Endothelial cell of hepatic sinusoid (primary cell): ENCODE measurements at regions not wholly inside any gene's neighbourhood (a gene's known extent, or its start where the extent isn't known, plus 50 kb on each side); places are given as distances from the start of the nearest gene placed in this dataset.

Experiments
- in situ Hi-C: cut with HindIII; loops from 2 replicates; pipeline ENCODE4 v1.10.0; 2017; ENCODE audit warnings: low sequenced_read_pairs

DNA sequence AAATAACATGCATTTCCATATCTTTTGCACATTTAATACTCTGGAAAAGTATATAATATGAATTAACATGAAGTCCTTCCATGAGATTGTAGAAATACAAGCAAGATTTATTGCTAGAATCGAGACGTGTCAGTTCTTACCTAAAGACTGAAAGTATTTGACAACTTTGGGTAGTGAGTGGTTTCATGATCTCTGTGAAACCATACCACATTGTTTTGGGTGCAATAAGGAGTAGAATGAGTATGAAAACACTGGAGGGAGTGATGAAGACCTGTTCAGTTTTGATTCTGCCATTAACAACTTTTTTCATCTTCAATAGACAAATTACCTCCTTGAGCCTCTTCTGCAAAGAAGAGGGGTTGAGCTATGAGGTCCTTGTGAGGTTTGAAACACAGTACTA, 133.7 kb downstream of the NUDT12 start:
- in situ Hi-C loops: no loop called here

GRCh38 chr5:103428411-103428871, 134.1 kb downstream of the NUDT12 start:
- in situ Hi-C loops: no loop called here

GRCh38 chr5:103427326-103427725, 135.3 kb downstream of the NUDT12 start:
- in situ Hi-C loops: no loop called here

GRCh38 chr5:103425686-103426454, 136.7 kb downstream of the NUDT12 start:
- in situ Hi-C loops: no loop called here

DNA sequence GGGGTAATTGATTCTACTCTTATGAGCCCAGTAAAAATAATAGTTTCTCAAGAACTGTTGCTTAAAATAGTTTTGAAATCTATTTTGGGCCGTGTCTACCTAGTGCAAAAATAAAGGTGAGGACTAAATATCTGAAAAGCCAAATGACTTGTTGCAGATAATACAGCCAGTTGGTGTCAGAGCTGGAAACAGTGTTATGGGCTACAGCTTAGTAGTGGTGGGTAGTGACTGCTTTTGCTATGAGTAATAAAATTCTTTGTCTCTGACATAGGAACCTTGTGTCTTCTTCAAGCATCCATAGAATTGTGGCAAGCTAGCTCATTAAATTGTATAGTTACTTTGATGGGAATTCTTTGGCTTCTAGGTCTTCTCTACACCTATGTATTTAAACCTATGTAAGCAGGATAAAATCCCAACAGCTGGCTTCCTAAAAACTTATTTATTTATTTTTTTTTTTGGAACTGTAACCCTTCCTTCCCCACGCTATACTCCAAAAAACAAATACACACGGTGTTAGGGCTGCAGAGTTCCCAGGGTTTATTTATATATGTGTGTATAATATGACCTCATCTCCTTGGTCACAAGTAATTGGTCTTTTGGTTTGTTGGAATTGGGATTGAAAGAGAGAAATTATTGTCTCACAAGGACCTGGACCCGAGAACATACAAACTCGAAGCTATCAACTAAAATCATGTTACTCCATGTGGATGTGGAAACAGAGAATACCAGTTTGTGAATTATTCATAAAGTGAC, 138.0 kb downstream of the NUDT12 start:
- in situ Hi-C loops: no loop called here

- in situ Hi-C loops: no loop called here
Measured at GRCh38 chr5:103424026-103424425, 138.6 kb downstream of the NUDT12 start.

GRCh38 chr5:103422756-103423155, 139.8 kb downstream of the NUDT12 start:
- in situ Hi-C loops: no loop called here

- in situ Hi-C loops: no loop called here
Measured at GRCh38 chr5:103414604-103415003, 148.0 kb downstream of the NUDT12 start.

DNA sequence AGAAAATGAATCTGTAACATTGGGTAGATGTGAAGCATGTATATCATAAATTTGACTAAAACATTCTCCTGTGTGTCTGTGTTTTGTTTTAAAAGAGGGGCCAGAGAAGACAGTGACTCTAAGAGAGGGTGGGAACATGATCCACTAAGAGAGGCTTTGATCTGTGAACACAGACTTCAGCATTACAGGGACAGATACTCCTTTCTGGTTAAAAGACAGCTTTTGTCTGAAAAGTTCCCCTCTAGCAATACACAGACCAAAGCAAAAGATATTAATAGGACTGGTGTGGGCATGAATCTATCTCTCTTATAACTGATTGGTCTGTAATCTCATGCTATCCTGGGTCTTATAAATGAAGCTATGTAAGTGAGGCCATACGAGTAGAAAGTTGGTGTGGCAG, 150.9 kb downstream of the NUDT12 start:
- in situ Hi-C loops: no loop called here

DNA sequence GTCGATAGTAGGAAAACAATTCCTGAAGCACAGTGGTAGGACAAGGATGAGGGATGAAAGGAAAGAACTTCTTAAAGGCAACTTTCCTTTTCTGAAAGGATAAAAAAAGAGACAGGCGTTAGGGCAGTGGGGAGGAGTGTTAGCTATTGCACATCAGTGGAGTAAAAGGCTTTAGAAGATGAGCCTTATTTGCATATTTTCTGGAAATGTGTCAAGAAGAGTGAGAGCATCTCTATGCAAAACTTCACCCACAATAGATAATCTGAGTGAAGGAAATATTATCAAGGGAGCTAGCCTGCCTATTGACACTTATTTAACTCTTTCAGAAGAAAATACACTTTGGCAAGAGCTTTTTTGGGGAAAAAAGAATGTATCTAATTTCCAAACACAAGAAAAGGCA, 151.6 kb downstream of the MACIR start:
- in situ Hi-C loops: no loop called here

- in situ Hi-C loops: no loop called here
Measured at GRCh38 chr5:103409013-103409670, 150.6 kb downstream of the MACIR start.

- in situ Hi-C loops: no loop called here
Measured at GRCh38 chr5:103408408-103408807, 149.8 kb downstream of the MACIR start.

DNA sequence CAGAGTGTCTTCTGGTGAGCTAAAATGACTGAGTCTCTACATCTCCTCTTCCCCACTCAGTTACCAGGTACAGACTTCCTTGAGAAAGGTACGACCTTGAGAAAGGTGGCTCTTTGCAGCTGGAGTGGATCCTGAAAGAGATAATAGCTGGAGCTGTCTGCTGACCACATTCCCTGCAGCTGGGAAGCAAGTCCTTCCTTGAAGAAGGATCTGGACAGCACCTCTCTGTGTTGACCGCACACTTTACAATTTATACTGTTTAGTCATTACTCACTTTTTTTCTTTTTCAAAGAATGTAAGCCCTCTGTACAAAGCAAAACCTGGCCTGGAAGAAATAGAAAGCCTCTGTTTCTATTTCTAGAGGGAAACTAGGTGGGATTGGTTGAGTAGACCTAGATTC, 148.8 kb downstream of the MACIR start:
- in situ Hi-C loops: no loop called here

- in situ Hi-C loops: no loop called here
Measured at GRCh38 chr5:103404483-103404882, 145.9 kb downstream of the MACIR start.

DNA sequence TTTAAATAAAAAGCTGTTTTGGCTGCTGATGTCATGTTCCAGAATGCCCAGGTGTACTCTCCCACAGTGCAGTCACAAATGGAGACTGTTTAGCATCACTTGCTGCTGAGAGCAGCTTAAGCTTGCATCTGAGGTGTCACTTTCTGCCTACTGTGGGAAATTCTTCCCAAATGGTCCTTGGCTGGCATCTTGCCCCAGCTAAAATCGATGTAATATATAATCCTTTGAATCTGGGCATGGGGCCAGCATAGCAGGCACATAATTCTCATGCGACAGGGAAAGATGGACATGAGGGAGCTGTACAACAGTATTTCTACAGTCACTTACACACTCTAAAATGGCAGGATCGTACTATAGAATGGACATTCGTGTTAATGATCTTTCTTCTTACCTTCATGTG, 144.3 kb downstream of the MACIR start:
- in situ Hi-C loops: no loop called here

DNA sequence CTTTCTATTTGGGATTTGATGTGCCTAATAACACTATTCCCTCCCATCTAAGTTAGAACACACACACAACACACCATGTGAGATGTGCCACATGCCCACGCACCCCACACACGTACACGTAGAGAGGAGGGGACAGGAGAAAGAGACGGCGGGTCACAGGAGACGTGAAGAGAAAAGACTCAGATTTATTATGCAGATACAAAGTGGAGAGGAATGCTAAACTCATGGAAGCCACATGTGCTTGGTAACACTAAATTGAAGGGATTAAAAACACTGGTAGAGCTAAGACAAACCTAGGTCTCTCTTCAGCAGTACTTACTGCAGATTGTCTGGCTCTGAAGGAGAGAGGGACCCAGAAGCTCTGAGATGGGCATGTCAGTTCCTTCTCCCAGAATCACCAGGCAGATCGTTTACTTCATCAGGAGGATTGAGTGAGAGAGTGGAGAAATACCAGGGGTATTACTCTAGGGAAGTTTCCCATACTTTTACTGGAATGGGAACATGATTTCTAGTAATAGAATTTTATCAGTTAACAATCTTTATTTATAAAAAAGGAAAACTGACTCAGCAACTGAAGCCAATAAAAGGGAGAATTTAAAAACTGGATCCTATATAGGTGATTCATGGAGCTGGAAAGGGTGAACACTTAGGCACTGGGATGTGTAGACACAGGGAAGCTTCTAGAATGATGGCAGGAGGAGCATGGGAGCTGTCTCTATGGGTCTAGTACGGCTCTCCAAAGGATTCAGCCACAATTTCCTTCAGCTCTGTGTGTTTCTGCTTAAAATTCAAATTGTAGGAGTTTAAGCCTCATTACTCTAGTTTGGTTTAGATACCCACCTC, 139.4 kb downstream of the MACIR start:
- in situ Hi-C loops: loop anchor here (5.0 kb wide), 1 partner anchor 41 kb away; no protein-coding TSS in a partner anchor

- in situ Hi-C loops: loop anchor here (5.0 kb wide), 1 partner anchor 37 kb away; no protein-coding TSS in a partner anchor
Measured at GRCh38 chr5:103394676-103395075, 136.1 kb downstream of the MACIR start.

- in situ Hi-C loops: no loop called here
Measured at GRCh38 chr5:103393101-103393754, 134.7 kb downstream of the MACIR start.

DNA sequence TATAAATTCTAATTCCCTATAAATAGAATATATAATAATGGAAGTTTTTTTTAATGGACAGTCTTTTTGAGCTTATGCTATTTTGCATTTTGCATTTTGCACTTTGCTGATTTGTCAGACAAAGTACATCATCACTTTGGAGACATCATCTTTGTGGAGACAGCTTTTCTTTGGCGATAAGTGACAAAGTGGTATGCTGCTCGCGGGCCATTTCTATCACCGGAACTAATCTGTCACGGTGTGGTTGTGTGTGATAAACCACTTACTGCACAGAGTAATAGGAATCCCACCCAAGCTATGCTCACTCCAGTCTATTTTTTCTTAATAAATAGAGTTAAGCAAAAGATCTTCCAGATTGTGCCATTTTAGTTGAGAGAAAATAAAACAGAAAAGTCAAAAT, 133.1 kb downstream of the MACIR start:
- in situ Hi-C loops: no loop called here

GRCh38 chr5:103389846-103390245, 131.3 kb downstream of the MACIR start:
- in situ Hi-C loops: no loop called here
